ENCODE measurements at regions not wholly inside any gene's neighbourhood (a gene's known extent, or its start where the extent isn't known, plus 50 kb on each side); places are given as distances from the start of the nearest gene placed in this dataset.

- H3K4me1 ChIP-seq (ENCODE audit: control insufficient read depth, insufficient read depth, low read length), result no peaks in the 10 kb centered on the region
- H3K79me1 ChIP-seq (ENCODE audit: low read depth in 1 of 2, low read length in 2 of 2), result no peaks in the 10 kb centered on the region
- CTCF ChIA-PET, result no interaction called here
- no peak overlapping the region for H3K14ac ChIP-seq (replicated peaks; ENCODE audit: low read depth, low read length)
- no peak for ATAC-seq (ENCODE audit: low read depth)
- in situ Hi-C loops (cut with MboI; ENCODE audit: low sequenced_read_pairs), result no loop called here
- POLR2A ChIA-PET (ENCODE audit: unreplicated experiment), result no interaction called here
- no peak overlapping the region for H4K91ac ChIP-seq (ENCODE audit: insufficient read depth, low read depth, low read length)
- intact Hi-C loops (cut with micrococcal nuclease), result loop anchor here (5.0 kb wide), 1 partner anchor 77 kb away; no protein-coding TSS in a partner anchor
- no peak overlapping the region for H2BK5ac ChIP-seq (ENCODE audit: low read depth, low read length, poor library complexity, severe bottlenecking)
- no peaks in the 10 kb centered on the region for H3K9me1 ChIP-seq (ENCODE audit: insufficient read depth, low read length)
- H3K4ac ChIP-seq (ENCODE audit: low read depth, low read length), result no peak overlapping the region
- no peak overlapping the region for H3K18ac ChIP-seq (ENCODE audit: low read depth, low read length)
- no peaks in the 10 kb centered on the region for H3K27me3 ChIP-seq (ENCODE audit: control insufficient read depth, insufficient read depth, low read length)
- H3K4me2 ChIP-seq (ENCODE audit: low read depth, low read length), result no peak overlapping the region
- H2BK20ac ChIP-seq (ENCODE audit: low read depth, low read length), result no peak overlapping the region
- no peak overlapping the region for H3K9ac ChIP-seq (ENCODE audit: low read depth, low read length)
- no peak overlapping the region for H3K23ac ChIP-seq (ENCODE audit: low read depth, low read length)
- no peak overlapping the region for H4K5ac ChIP-seq (ENCODE audit: low read depth, low read length)
- H3K56ac ChIP-seq (ENCODE audit: extremely low read depth, insufficient read depth, low read length), result no peak overlapping the region
- TF ChIP-seq RCOR1 (IDR thresholded peaks at IDR 0.05; ENCODE audit: insufficient replicate concordance, low read length) (no peak), MAFK (IDR thresholded peaks at IDR 0.05; ENCODE audit: low read depth, low read length) (no peak)
- H2AK9ac ChIP-seq (replicated peaks; ENCODE audit: low read depth, low read length, poor library complexity), result no peak overlapping the region
- no peak overlapping the region for H3K27ac ChIP-seq (ENCODE audit: insufficient read depth, low read length)
- no peak overlapping the region for H3K4me3 ChIP-seq (ENCODE audit: insufficient read depth, low read depth, low read length)
- dilution Hi-C loops (cut with HindIII; ENCODE audit: low sequenced_read_pairs, unreplicated experiment), result no loop called here
- no peak overlapping the region for H2AFZ ChIP-seq (replicated peaks; ENCODE audit: low read length, poor library complexity)
- H2BK15ac ChIP-seq (ENCODE audit: low read depth, low read length), result no peak overlapping the region
- no peaks in the 10 kb centered on the region for H3K36me3 ChIP-seq (ENCODE audit: control insufficient read depth, insufficient read depth, low read length)
- no peak overlapping the region for H4K8ac ChIP-seq (ENCODE audit: low read depth in 2 of 2, low read length in 2 of 2)
- H2BK120ac ChIP-seq (ENCODE audit: low read depth, low read length), result no peak overlapping the region
- no peaks in the 10 kb centered on the region for H4K20me1 ChIP-seq (ENCODE audit: insufficient read depth, low read length)
- DNase-seq, result no peak
- no peaks in the 10 kb centered on the region; the same call in 1 of the 2 replicates for H3K9me3 ChIP-seq (ENCODE audit: control insufficient read depth, insufficient read depth, low read length)
- no TSS peak for BruUV-seq (replicated peaks)
- H2AK5ac ChIP-seq (ENCODE audit: low read depth, low read length), result no peak overlapping the region
Observed at GRCh38 chrX:10350221-10350620, 193.4 kb downstream of the CLCN4 start.

Measured in IMR-90 (cell line).